ENCODE measurements at regions not wholly inside any gene's neighbourhood (a gene's known extent, or its start where the extent isn't known, plus 50 kb on each side); places are given as distances from the start of the nearest gene placed in this dataset.
A peak's percentile ranks its signal among the peaks of the same experiment; 100 is the strongest.
"Not testable (repeated sequence)": the region's sequence is repeated elsewhere in the genome, so short reads cannot be mapped to it uniquely, and the experiment has no call there.

- DNase-seq: no peak
These were observed 52.1 kb downstream of the PWWP3B start for GRCh38 chrX:106220177-106220576.

- no peak for DNase-seq
These were observed 75.3 kb downstream of the PWWP3B start for GRCh38 chrX:106243376-106243775.

GRCh38 chrX:106246511-106246910 lies 78.4 kb downstream of the PWWP3B start:
- DNase-seq: no peak

- no peak for DNase-seq
These were observed 79.1 kb downstream of the PWWP3B start for GRCh38 chrX:106247162-106247561.

GRCh38 chrX:106249706-106250379 lies 81.7 kb downstream of the PWWP3B start:
- DNase-seq: no peak

- DNase-seq: peak; percentile 52
These were observed 95.7 kb downstream of the PWWP3B start for GRCh38 chrX:106263817-106264216.

- not testable (repeated sequence) for DNase-seq
These were observed 106.0 kb downstream of the PWWP3B start for GRCh38 chrX:106273947-106274587.

GRCh38 chrX:106275172-106275571 lies 107.1 kb downstream of the PWWP3B start:
- not testable (repeated sequence) for DNase-seq

- no peak for DNase-seq
These were observed 110.8 kb downstream of the PWWP3B start for GRCh38 chrX:106278951-106279350.

- DNase-seq: no peak
These were observed 113.3 kb downstream of the PWWP3B start for GRCh38 chrX:106281383-106281782.

- no peak for DNase-seq
These were observed 115.7 kb downstream of the PWWP3B start for GRCh38 chrX:106283841-106284240.

GRCh38 chrX:106284431-106285025 lies 116.4 kb downstream of the PWWP3B start:
- DNase-seq: no peak

- DNase-seq: no peak
These were observed 118.0 kb downstream of the PWWP3B start for GRCh38 chrX:106286053-106286650.

- DNase-seq: not testable (repeated sequence)
These were observed 122.7 kb downstream of the PWWP3B start for GRCh38 chrX:106290778-106291177.

GRCh38 chrX:106291779-106292390 lies 123.8 kb downstream of the PWWP3B start:
- not testable (repeated sequence) for DNase-seq

GRCh38 chrX:106300239-106300638 lies 132.1 kb downstream of the PWWP3B start:
- DNase-seq: no peak

- no peak for DNase-seq
These were observed 132.6 kb downstream of the PWWP3B start for GRCh38 chrX:106300656-106301055.

GRCh38 chrX:106302304-106302703 lies 134.2 kb downstream of the PWWP3B start:
- no peak for DNase-seq

- DNase-seq: no peak
These were observed 138.4 kb downstream of the PWWP3B start for GRCh38 chrX:106306391-106306947.

GRCh38 chrX:106323357-106323756 lies 155.3 kb downstream of the PWWP3B start:
- DNase-seq: no peak

GRCh38 chrX:106331606-106332005 lies 163.5 kb downstream of the PWWP3B start:
- DNase-seq: no peak

- DNase-seq: no peak
These were observed 173.7 kb downstream of the PWWP3B start for GRCh38 chrX:106341823-106342222.

GRCh38 chrX:106356580-106356979 lies 188.5 kb downstream of the PWWP3B start:
- DNase-seq: no peak

Measured in MV-4-11 (cell line).